T-helper 2 cell (primary cell): ENCODE measurements at regions not wholly inside any gene's neighbourhood (a gene's known extent, or its start where the extent isn't known, plus 50 kb on each side); places are given as distances from the start of the nearest gene placed in this dataset.

ENCODE experiments used
- DNase-seq, 5 experiments: peaks; one replicate each; pipeline versions ENCODE4 v3.0.0 to v3.0.0-alpha.2; 2012 to 2022

- no peak for DNase-seq
Measured at GRCh38 chr12:126342866-126343265, 1277.6 kb downstream of the AACS start.

GRCh38 chr12:126343321-126343720, 1278.1 kb downstream of the AACS start:
- DNase-seq = no peak

GRCh38 chr12:126346087-126346486, 1280.9 kb downstream of the AACS start:
- DNase-seq = no peak

- DNase-seq = no peak
Measured at GRCh38 chr12:126347421-126347820, 1282.2 kb downstream of the AACS start.

- DNase-seq = no peak
Measured at GRCh38 chr12:126349383-126349782, 1284.1 kb downstream of the AACS start.

- no peak for DNase-seq
Measured at GRCh38 chr12:126353604-126354003, 1288.4 kb downstream of the AACS start.

- DNase-seq = no peak
Measured at GRCh38 chr12:126354633-126355032, 1289.4 kb downstream of the AACS start.

GRCh38 chr12:126355346-126355745, 1290.1 kb downstream of the AACS start:
- no peak for DNase-seq

- DNase-seq = no peak
Measured at GRCh38 chr12:126358806-126359205, 1293.6 kb downstream of the AACS start.

- DNase-seq = no peak
Measured at GRCh38 chr12:126359216-126359615, 1294.0 kb downstream of the AACS start.

- no peak for DNase-seq
Measured at GRCh38 chr12:126361804-126362203, 1296.6 kb downstream of the AACS start.

- no peak for DNase-seq
Measured at GRCh38 chr12:126362493-126362892, 1297.3 kb downstream of the AACS start.

GRCh38 chr12:126362964-126363363, 1297.7 kb downstream of the AACS start:
- no peak for DNase-seq

- no peak for DNase-seq
Measured at GRCh38 chr12:126369487-126370463, 1304.5 kb downstream of the AACS start.

GRCh38 chr12:126383506-126383905, 1318.3 kb downstream of the AACS start:
- no peak for DNase-seq

GRCh38 chr12:126384026-126384564, 1318.9 kb downstream of the AACS start:
- no peak for DNase-seq

- DNase-seq = no peak
Measured at GRCh38 chr12:126385785-126386184, 1320.5 kb downstream of the AACS start.

GRCh38 chr12:126389220-126389841, 1324.1 kb downstream of the AACS start:
- no peak for DNase-seq

- no peak for DNase-seq
Measured at GRCh38 chr12:126389961-126390360, 1324.7 kb downstream of the AACS start.

GRCh38 chr12:126390969-126391566, 1325.8 kb downstream of the AACS start:
- no peak for DNase-seq

- no peak for DNase-seq
Measured at GRCh38 chr12:126396536-126396935, 1331.3 kb downstream of the AACS start.

GRCh38 chr12:126397071-126397581, 1331.9 kb downstream of the AACS start:
- DNase-seq = no peak

GRCh38 chr12:126397660-126398059, 1332.4 kb downstream of the AACS start:
- no peak for DNase-seq
